ENCODE measurements at regions not wholly inside any gene's neighbourhood (a gene's known extent, or its start where the extent isn't known, plus 50 kb on each side); places are given as distances from the start of the nearest gene placed in this dataset.
"Not testable (repeated sequence)": the region's sequence is repeated elsewhere in the genome, so short reads cannot be mapped to it uniquely, and the experiment has no call there.

DNA sequence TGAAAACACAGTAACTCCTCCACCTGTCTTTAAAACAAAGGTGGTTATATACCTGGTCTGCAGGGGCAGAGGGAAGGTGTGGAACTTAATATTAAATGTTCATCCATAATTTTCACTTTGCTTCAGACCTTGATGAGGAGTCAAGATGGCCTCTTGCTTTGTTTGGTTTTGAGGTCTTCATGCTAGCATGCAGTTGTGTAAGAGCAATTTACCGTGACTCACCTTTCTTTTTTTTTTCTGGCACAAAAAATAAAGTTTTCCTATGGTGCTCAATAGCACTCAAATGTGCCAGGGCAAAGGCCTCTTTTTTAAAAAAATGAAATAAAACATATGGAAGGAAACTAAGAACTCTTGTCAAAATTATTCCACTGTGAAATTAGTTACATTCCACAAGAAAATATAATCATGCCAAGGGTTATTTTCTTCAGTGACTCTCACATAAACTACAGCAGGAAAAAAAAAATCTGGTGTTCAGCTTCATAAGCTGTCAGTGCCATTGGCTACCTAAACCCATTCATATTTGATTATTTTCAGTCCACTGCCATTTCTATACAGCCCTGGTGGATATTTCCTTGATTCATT, 128.2 kb downstream of the SLC7A11 start:
- TF ChIP-seq, protein P1, sequence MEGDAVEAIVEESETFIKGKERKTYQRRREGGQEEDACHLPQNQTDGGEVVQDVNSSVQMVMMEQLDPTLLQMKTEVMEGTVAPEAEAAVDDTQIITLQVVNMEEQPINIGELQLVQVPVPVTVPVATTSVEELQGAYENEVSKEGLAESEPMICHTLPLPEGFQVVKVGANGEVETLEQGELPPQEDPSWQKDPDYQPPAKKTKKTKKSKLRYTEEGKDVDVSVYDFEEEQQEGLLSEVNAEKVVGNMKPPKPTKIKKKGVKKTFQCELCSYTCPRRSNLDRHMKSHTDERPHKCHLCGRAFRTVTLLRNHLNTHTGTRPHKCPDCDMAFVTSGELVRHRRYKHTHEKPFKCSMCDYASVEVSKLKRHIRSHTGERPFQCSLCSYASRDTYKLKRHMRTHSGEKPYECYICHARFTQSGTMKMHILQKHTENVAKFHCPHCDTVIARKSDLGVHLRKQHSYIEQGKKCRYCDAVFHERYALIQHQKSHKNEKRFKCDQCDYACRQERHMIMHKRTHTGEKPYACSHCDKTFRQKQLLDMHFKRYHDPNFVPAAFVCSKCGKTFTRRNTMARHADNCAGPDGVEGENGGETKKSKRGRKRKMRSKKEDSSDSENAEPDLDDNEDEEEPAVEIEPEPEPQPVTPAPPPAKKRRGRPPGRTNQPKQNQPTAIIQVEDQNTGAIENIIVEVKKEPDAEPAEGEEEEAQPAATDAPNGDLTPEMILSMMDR (conservative IDR thresholded peaks at IDR 0.05; ENCODE audit: low read depth): no peak
- CTCF ChIA-PET: no interaction called here
- no peak overlapping the region for H3K27ac ChIP-seq

DNA sequence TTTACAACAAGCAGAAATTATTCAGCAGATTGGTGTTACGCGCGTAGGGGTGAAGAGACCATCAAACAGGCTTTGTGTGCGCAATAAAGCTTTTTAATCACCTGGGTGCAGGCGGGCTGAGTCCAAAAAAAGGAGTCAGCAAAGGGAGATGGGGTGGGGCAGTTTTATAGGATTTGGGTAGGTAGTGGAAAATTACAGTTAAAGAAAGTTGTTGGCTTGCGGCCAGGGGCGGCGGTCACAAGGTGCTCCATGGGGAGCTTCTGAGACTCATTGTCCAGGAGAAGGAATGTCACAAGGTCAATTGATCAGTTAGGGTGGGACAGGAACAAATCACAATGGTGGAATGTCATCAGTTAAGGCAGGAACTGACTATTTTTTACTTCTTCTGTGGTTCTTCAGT, 129.3 kb downstream of the SLC7A11 start:
- POLR2A ChIA-PET (ENCODE audit: low non-redundant PET); CTCF ChIA-PET; DNase-seq (ENCODE audit: low spot score); H3K27ac ChIP-seq: not testable (repeated sequence)

More for the DNA sequence above, 128.2 kb downstream of the SLC7A11 start:
- POLR2A ChIA-PET (ENCODE audit: low non-redundant PET): no interaction called here
- peak; percentile 43 for DNase-seq (ENCODE audit: low spot score)

- POLR2A ChIA-PET (ENCODE audit: low non-redundant PET): no interaction called here
- no peak overlapping the region for H3K27ac ChIP-seq
- TF ChIP-seq, protein P1 (conservative IDR thresholded peaks at IDR 0.05; ENCODE audit: low read depth): no peak
- no peak for DNase-seq (ENCODE audit: low spot score)
- CTCF ChIA-PET: no interaction called here
These were observed 129.8 kb downstream of the SLC7A11 start for GRCh38 chr4:138112389-138112788.

DNA sequence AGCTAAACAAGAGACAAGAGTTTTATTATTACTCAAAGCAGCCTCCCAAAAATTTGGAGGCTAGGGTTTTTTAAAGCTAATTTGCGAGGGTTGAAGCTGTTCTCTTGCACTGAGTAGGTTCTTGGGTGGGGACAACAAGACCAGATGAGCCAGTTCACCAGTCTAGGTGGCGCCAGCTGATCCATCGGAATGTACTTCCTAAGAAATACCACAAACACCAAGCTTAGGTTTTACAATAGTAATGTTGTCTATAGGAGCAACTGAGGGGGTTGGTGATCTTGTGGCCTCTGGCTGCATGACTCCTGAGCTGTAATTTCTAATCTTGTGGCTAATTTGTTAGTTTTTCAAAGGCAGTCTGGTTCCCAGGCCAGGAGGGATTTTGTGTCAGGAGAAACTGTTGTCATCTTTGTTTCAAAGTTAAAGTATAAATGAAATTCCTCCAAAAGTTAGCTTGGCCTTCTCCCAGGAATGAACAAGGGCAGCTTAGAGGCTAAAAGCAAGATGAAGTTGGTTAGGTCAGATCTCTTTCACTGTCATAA, 130.6 kb downstream of the SLC7A11 start:
- TF ChIP-seq, protein P1 (conservative IDR thresholded peaks at IDR 0.05; ENCODE audit: low read depth): no peak
- ChIA-PET CTCF (interaction anchor here (0.9 kb wide), 1 partner anchor 13 kb away, joined by 3 read pairs; no protein-coding TSS in a partner anchor), POLR2A (ENCODE audit: low non-redundant PET) (no interaction called here)
- H3K27ac ChIP-seq: no peak overlapping the region
- no peak for DNase-seq (ENCODE audit: low spot score)

- POLR2A ChIA-PET (ENCODE audit: low non-redundant PET): no interaction called here
- no peak for DNase-seq (ENCODE audit: low spot score)
- TF ChIP-seq, protein P1 (conservative IDR thresholded peaks at IDR 0.05; ENCODE audit: low read depth): no peak
- H3K27ac ChIP-seq: no peak overlapping the region
- CTCF ChIA-PET: interaction anchor here (0.9 kb wide), 1 partner anchor 12 kb away, joined by 3 read pairs; no protein-coding TSS in a partner anchor
These were observed 131.3 kb downstream of the SLC7A11 start for GRCh38 chr4:138110815-138111214.

DNA sequence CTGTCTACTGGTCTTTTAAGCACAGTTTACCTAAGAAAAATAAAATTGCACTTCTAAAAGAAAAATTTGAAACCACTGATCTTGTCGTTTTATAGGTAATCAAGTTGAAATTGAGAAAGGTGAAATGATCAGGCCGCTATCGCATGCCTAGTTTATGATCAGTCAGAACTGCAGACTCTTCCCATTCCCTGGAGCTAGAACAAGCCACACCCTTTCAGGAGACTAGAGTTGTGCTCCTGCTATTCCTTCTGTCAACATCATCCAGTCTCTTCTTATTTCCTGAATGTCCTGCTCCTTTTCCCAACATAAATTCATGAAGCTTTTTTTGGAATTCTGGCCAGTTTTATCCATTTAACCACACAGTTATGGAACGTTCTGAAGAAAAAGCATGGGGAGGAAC, 135.1 kb downstream of the SLC7A11 start:
- ChIA-PET CTCF (no interaction called here), POLR2A (ENCODE audit: low non-redundant PET) (no interaction called here)
- H3K27ac ChIP-seq: no peak overlapping the region
- TF ChIP-seq, protein P1 (conservative IDR thresholded peaks at IDR 0.05; ENCODE audit: low read depth): no peak
- DNase-seq (ENCODE audit: low spot score): no peak

GRCh38 chr4:138105331-138105730, 136.8 kb downstream of the SLC7A11 start:
- POLR2A ChIA-PET (ENCODE audit: low non-redundant PET): no interaction called here
- TF ChIP-seq, protein P1 (conservative IDR thresholded peaks at IDR 0.05; ENCODE audit: low read depth): no peak
- no peak overlapping the region for H3K27ac ChIP-seq
- CTCF ChIA-PET: interaction anchor here (0.6 to 1.5 kb wide), 2 partner anchors 15 to 252 kb away, joined by 3 to 8 read pairs; no protein-coding TSS in a partner anchor
- no peak for DNase-seq (ENCODE audit: low spot score)
